Heart right ventricle (tissue), 16 donors: ENCODE measurements at regions not wholly inside any gene's neighbourhood (a gene's known extent, or its start where the extent isn't known, plus 50 kb on each side); places are given as distances from the start of the nearest gene placed in this dataset.

Experiments
- ATAC-seq, 8 donors: fragments of 200-7000 bp; cut with Tn5 transposase; one replicate each; pipeline ENCODE4 v1.9.1; 2020; ENCODE audit warnings: mild to moderate bottlenecking in 8 of 8, moderate library complexity in 8 of 8, moderate number of reproducible peaks in 1 of 8
- DNase-seq, 2 donors: peaks; one replicate each; pipeline ENCODE4 v3.0.0-alpha.2; 2020
- H3K27ac ChIP-seq, 10 donors: fragments of 200-600 bp; sonication (generic) in 2 of 10; one replicate each; pipeline versions ENCODE4 v1.5.0 to v1.8.0; 2020 to 2022; ENCODE audit warnings: mild to moderate bottlenecking in 3 of 10
- H3K27me3 ChIP-seq, 7 donors: fragments of 200-600 bp; one replicate each; pipeline ENCODE4 v1.8.0; 2021 to 2022; ENCODE audit warnings: mild to moderate bottlenecking in 2 of 7
- H3K36me3 ChIP-seq, 9 donors: fragments of 200-600 bp; sonication (generic) in 1 of 9; one replicate each; pipeline versions ENCODE4 v1.5.0 to v1.8.0; 2020 to 2022; ENCODE audit warnings: mild to moderate bottlenecking in 2 of 9
- H3K4me1 ChIP-seq, 9 donors: fragments of 200-600 bp; sonication (generic) in 1 of 9; one replicate each; pipeline versions ENCODE4 v1.5.0 to v1.8.0; 2020 to 2022; ENCODE audit warnings: mild to moderate bottlenecking in 4 of 9
- H3K4me3 ChIP-seq, 10 donors: fragments of 200-600 bp; sonication (generic) in 2 of 10; one replicate each; pipeline versions ENCODE4 v1.5.0 to v1.8.0; 2020 to 2022; ENCODE audit warnings: mild to moderate bottlenecking in 7 of 10, moderate library complexity in 2 of 10
- H3K9me3 ChIP-seq, 11 donors: fragments of 200-600 bp in 10 of 11; sonication (generic) in 2 of 11; one replicate each; pipeline versions ENCODE4 v1.5.0 to v1.8.0; 2013 to 2022; ENCODE audit warnings: mild to moderate bottlenecking in 2 of 11, control low read depth in 1 of 11, moderate library complexity in 1 of 11
- WGBS, 2 donors: extraction: QIAGEN DNeasy Blood & Tissue Kit; methylation state at CpG; one replicate each; pipeline ENCODE4 v1.1.7; 2013; ENCODE audit warnings: inconsistent platforms in 1 of 2; 5-methylcytosine and 5-hydroxymethylcytosine counted together
- intact Hi-C, 10 donors: fragments of 100-400 bp; cut with DNase I; formaldehyde crosslinking; loops; one replicate each; pipeline versions ENCODE4 v1.11.1 to v1.14.2; 2022
- TF ChIP-seq, protein P1 (sequence below), 9 donors: fragments of 200-600 bp; sonication (generic) in 2 of 9; IDR thresholded peaks; one replicate each; pipeline versions ENCODE4 v1.5.0 to v1.8.0; 2021 to 2022; ENCODE audit warnings: antibody characterized with exemption in 9 of 9, mild to moderate bottlenecking in 5 of 9, moderate library complexity in 1 of 9
- donor health status: Arrhythmogenic right ventricular cardiomyopathy.
- donor health status: ischemic (EF 13 %, LVEDD 7.1; RV severe dilation, severe dysfunction).
- donor health status: healthy with polysubstance abuse.
- donor health status: DM: no; HTN: yes; CAD: no.
- donor health status: DM: no; HTN: no; CAD: no.
- donor health status: ischemic (EF 25% LVEDD 6.9; RV normal size, moderate dysfunction).
- donor health status: ischemic (EF 25% LVEDD 5.7; RV mildly dilated, moderate dysfunction).
- donor health status: healthy.
- donor health status: DM: yes; HTN: yes; CAD: no.
- donor health status: Ischemic cardiomyopathy.
- donor health status: ischemic (EF 35%, LVEDD 5.7; RV mildly dilated, moderate dysfunction).
- donor health status: nonischemic (EF 11% LVEDD 7.7; RV severe dilation, severe dysfunction).
- donor health status: DM: yes; HTN: yes; CAD: no.
- donor health status: PGD.
- donor health status: ischemic (EF 29% LVEDD 5.4; RV normal size, mild dysfunction).
- donor health status: nonischemic (EF 23%, LVEDD 6.1; RV moderate dilation, normal function).

DNA sequence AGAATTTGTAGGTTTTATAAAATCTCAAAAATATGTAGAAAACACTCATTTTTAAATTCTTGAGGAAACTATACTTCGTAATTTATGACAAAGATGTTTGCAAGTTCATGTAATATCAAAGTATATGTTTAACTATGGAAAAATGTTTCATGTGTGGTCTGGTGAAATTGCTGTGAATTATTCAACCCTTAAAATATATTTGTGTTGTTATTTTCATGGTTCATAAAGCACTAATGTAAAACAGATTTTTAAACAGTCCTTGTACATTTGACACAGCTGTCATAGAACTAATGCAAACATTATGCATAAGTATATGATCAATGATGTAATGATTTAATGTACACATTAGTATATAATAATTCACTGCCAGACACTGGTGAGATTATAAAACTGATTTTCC is 83.1 kb upstream of the ARSJ start:
- TF ChIP-seq, protein P1, sequence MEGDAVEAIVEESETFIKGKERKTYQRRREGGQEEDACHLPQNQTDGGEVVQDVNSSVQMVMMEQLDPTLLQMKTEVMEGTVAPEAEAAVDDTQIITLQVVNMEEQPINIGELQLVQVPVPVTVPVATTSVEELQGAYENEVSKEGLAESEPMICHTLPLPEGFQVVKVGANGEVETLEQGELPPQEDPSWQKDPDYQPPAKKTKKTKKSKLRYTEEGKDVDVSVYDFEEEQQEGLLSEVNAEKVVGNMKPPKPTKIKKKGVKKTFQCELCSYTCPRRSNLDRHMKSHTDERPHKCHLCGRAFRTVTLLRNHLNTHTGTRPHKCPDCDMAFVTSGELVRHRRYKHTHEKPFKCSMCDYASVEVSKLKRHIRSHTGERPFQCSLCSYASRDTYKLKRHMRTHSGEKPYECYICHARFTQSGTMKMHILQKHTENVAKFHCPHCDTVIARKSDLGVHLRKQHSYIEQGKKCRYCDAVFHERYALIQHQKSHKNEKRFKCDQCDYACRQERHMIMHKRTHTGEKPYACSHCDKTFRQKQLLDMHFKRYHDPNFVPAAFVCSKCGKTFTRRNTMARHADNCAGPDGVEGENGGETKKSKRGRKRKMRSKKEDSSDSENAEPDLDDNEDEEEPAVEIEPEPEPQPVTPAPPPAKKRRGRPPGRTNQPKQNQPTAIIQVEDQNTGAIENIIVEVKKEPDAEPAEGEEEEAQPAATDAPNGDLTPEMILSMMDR (IDR thresholded peaks at IDR 0.05): no peak

DNA sequence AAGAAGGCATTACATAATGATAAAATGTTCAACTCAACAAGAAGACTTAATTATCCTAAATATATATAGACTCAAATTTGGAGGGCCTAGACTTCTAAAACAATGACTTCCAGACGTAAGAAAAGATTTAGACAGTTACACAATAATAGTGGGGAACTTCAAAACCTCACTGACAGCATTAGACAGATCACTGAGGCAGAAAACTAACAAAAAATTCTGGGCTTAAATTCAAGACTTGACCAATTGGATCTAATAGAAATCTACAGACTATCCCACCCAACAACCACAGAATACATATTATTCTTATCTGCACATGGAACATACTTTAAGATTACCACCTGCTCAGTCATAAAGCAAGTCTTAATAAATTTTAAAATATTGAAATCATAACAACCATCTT is 93.3 kb upstream of the ARSJ start:
- DNase-seq (no peak), ATAC-seq (no peak)
- intact Hi-C loops: loop anchor here in 8 of 10 donors (5.0 to 10.0 kb wide), 9 partner anchors 118 to 680 kb away; no protein-coding TSS in a partner anchor
- Histone ChIP-seq H3K27ac (no peak overlapping the region), H3K27me3 (no peaks in the 10 kb centered on the region), H3K4me3 (no peak overlapping the region), H3K4me1 (peaks cover 0 to 4% (median 0%) of the 10 kb centered on the region in 9 donors), H3K9me3 (peaks cover 0 to 9% (median 0%) of the 10 kb centered on the region in 11 donors), H3K36me3 (no peaks in the 10 kb centered on the region)
- TF ChIP-seq, protein P1 (IDR thresholded peaks at IDR 0.05): no peak
- WGBS, 2 donors: 67 to 77% methylated on average over 1 of the region's 1 CpG

More for the DNA sequence above, 83.1 kb upstream of the ARSJ start:
- Histone ChIP-seq H3K9me3 (peaks cover 0 to 10% (median 0%) of the 10 kb centered on the region in 11 donors), H3K36me3 (no peaks in the 10 kb centered on the region), H3K27ac (no peak overlapping the region), H3K27me3 (no peaks in the 10 kb centered on the region), H3K4me1 (no peaks in the 10 kb centered on the region), H3K4me3 (no peak overlapping the region)
- intact Hi-C loops: loop anchor here in 1 of 10 donors (10.0 kb wide), 1 partner anchor 668 kb away; no protein-coding TSS in a partner anchor
- WGBS, 2 donors: 87% methylated on average over 1 of the region's 1 CpG
- ATAC-seq (no peak), DNase-seq (no peak)

DNA sequence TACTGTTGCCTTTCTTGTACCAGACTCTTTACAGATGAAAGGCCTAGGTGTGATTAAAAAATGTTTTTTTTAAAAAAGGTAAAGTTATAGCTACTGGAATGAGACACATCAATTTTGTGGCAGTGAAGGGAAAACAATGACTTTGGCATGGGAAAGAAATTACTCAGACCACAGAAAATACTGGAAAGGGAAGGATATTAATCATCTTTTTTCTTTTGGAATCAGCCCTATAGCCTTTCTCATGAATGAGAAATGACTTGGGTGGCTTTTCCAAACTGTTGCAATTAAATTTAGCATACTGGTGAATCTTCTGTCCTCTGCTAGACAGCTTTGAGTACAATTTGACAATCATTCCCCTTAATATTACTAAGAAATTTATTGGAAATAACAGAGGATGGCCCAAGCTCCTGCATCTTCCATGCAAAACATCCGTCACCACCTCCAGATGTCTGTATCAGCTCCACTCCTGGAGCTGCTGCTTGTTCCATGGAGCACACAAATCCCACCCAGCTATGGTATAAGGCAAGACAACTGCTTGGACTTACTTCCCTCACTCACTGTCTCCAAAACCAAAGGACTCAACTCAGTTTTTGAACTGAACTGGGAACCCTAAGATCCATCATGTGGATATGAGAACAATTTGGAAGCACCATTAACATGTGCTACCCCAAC is 97.6 kb upstream of the ARSJ start:
- intact Hi-C loops: loop anchor here in 6 of 10 donors (10.0 kb wide), 5 partner anchors 122 to 682 kb away; no protein-coding TSS in a partner anchor
- H3K27ac ChIP-seq: no peak overlapping the region

DNA sequence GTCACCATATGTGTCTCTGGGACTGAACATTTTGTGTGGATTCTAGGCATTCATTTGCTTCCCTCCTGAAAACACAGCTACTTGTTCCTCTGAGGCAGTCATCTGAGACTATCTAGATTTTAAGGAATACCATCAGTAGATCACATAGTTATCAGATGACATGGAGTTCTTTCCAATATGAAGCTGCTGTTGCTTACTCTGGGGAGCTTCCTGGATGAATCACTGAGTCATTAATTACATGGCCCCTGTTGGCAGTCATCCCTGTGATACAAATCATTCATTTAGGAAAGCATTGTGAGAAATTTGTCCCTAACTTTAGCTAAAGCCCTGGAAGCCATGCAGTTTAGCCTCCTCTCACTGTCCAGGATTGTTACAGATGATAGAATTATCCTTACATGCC is 98.2 kb upstream of the ARSJ start:
- Histone ChIP-seq H3K36me3 (no peaks in the 10 kb centered on the region), H3K4me1 (peaks cover 0 to 4% (median 0%) of the 10 kb centered on the region in 9 donors), H3K27me3 (no peaks in the 10 kb centered on the region), H3K9me3 (peaks cover 0 to 9% (median 0%) of the 10 kb centered on the region in 11 donors), H3K27ac (no peak overlapping the region), H3K4me3 (no peak overlapping the region)
- intact Hi-C loops: loop anchor here in 6 of 10 donors (10.0 kb wide), 5 partner anchors 123 to 683 kb away; no protein-coding TSS in a partner anchor
- DNase-seq: no peak
- TF ChIP-seq, protein P1 (IDR thresholded peaks at IDR 0.05): no peak
- no peak for ATAC-seq

More for the DNA sequence above, 97.6 kb upstream of the ARSJ start:
- H3K9me3 ChIP-seq: peaks cover 0 to 9% (median 0%) of the 10 kb centered on the region in 11 donors
- H3K27me3 ChIP-seq: no peaks in the 10 kb centered on the region
- no peak overlapping the region for H3K4me3 ChIP-seq
- ATAC-seq (no peak), DNase-seq (no peak)
- no peaks in the 10 kb centered on the region for H3K36me3 ChIP-seq
- peaks cover 0 to 4% (median 0%) of the 10 kb centered on the region in 9 donors for H3K4me1 ChIP-seq
- 97 to 98% methylated on average over 1 of the region's 1 CpG for WGBS, 2 donors
- TF ChIP-seq, protein P1 (IDR thresholded peaks at IDR 0.05): no peak
